Gastroesophageal sphincter (tissue), 4 donors: ENCODE measurements at regions not wholly inside any gene's neighbourhood (a gene's known extent, or its start where the extent isn't known, plus 50 kb on each side); places are given as distances from the start of the nearest gene placed in this dataset.
"Not testable (repeated sequence)": the region's sequence is repeated elsewhere in the genome, so short reads cannot be mapped to it uniquely, and the experiment has no call there.

ENCODE experiments used
- ATAC-seq: fragments of 150-250 bp; one replicate; pipeline ENCODE4 v1.9.1; 2016; ENCODE audit warnings: mild to moderate bottlenecking, moderate library complexity
- H3K27ac ChIP-seq, 4 donors: fragments of 200-600 bp; sonication (generic) in 3 of 4; 1 replicate in 3 of 4; 2 replicates in 1 of 4; pipeline ENCODE4 v1.5.1; 2016 to 2019
- H3K27me3 ChIP-seq: fragments of 200-600 bp; sonication (generic); one replicate; pipeline ENCODE4 v1.5.1; 2019
- H3K36me3 ChIP-seq, 2 donors: fragments of 200-600 bp; sonication (generic); one replicate each; pipeline ENCODE4 v1.5.1; 2019; ENCODE audit warnings: control low read depth in 1 of 2
- H3K4me1 ChIP-seq, 3 donors: fragments of 200-600 bp; sonication (generic); 1 replicate in 2 of 3; 2 replicates in 1 of 3; pipeline ENCODE4 v1.5.1; 2016 to 2019; ENCODE audit warnings: control low read depth in 2 of 3
- H3K4me3 ChIP-seq, 2 donors: fragments of 200-600 bp; sonication (generic); one replicate each; pipeline ENCODE4 v1.5.1; 2019; ENCODE audit warnings: mild to moderate bottlenecking in 1 of 2, moderate library complexity in 1 of 2
- H3K9me3 ChIP-seq, 3 donors: fragments of 200-600 bp; sonication (generic); one replicate each; pipeline ENCODE4 v1.5.1; 2017 to 2019; ENCODE audit warnings: control low read depth in 2 of 3
- EP300 ChIP-seq: sonication (generic); formaldehyde crosslinking; IDR thresholded peaks from one replicate; pipeline ENCODE4 v1.6.1; 2017; ENCODE audit warnings: antibody characterized with exemption, mild to moderate bottlenecking
- POLR2A ChIP-seq, 2 donors: fragments of 450-650 bp; IDR thresholded peaks; one replicate each; pipeline ENCODE4 v1.6.1; 2017; ENCODE audit warnings: antibody characterized with exemption in 2 of 2, mild to moderate bottlenecking in 2 of 2, moderate library complexity in 1 of 2
- POLR2AphosphoS5 ChIP-seq: sonication (generic); formaldehyde crosslinking; IDR thresholded peaks from one replicate; pipeline ENCODE4 v1.6.1; 2017; ENCODE audit warnings: antibody characterized with exemption
- WGBS, 2 donors: methylation state at CpG; one replicate each; pipeline ENCODE4 v1.1.5; 2018; ENCODE audit warnings: low coverage in 1 of 2; 5-methylcytosine and 5-hydroxymethylcytosine counted together
- TF ChIP-seq, protein P1 (sequence below), 4 experiments: fragments of 200-600 bp in 2 of 4; fragments of 450-650 bp in 2 of 4; sonication (generic) in 1 of 4; IDR thresholded peaks; one replicate each; pipeline ENCODE4 v1.5.1; 2017 to 2019; ENCODE audit warnings: antibody characterized with exemption in 4 of 4, mild to moderate bottlenecking in 2 of 4, moderate library complexity in 2 of 4

GRCh38 chr1:217040711-217041455, 317.7 kb upstream of the ESRRG start:
- no peak for ATAC-seq
- peaks cover 0 to 13% (median 0%) of the 10 kb centered on the region in 3 donors for H3K4me1 ChIP-seq
- no peak overlapping the region for H3K27ac ChIP-seq
- H3K36me3 ChIP-seq = no peaks in the 10 kb centered on the region
- TF ChIP-seq, protein P1, sequence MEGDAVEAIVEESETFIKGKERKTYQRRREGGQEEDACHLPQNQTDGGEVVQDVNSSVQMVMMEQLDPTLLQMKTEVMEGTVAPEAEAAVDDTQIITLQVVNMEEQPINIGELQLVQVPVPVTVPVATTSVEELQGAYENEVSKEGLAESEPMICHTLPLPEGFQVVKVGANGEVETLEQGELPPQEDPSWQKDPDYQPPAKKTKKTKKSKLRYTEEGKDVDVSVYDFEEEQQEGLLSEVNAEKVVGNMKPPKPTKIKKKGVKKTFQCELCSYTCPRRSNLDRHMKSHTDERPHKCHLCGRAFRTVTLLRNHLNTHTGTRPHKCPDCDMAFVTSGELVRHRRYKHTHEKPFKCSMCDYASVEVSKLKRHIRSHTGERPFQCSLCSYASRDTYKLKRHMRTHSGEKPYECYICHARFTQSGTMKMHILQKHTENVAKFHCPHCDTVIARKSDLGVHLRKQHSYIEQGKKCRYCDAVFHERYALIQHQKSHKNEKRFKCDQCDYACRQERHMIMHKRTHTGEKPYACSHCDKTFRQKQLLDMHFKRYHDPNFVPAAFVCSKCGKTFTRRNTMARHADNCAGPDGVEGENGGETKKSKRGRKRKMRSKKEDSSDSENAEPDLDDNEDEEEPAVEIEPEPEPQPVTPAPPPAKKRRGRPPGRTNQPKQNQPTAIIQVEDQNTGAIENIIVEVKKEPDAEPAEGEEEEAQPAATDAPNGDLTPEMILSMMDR (IDR thresholded peaks at IDR 0.05) = no peak
- TF ChIP-seq POLR2AphosphoS5 = no peak
- TF ChIP-seq POLR2A (IDR thresholded peaks at IDR 0.05) = no peak
- TF ChIP-seq EP300 = no peak
- H3K9me3 ChIP-seq = peaks cover 0 to 17% (median 0%) of the 10 kb centered on the region in 3 donors
- H3K27me3 ChIP-seq = no peaks in the 10 kb centered on the region
- H3K4me3 ChIP-seq = no peak overlapping the region
- 48 to 63% methylated on average over 1 of the region's 1 CpG for WGBS, 2 donors

GRCh38 chr1:217039926-217040325, 316.7 kb upstream of the ESRRG start:
- Histone ChIP-seq H3K27ac (no peak overlapping the region), H3K27me3 (no peaks in the 10 kb centered on the region), H3K36me3 (no peaks in the 10 kb centered on the region), H3K4me1 (peaks cover 0 to 13% (median 0%) of the 10 kb centered on the region in 3 donors), H3K4me3 (no peak overlapping the region), H3K9me3 (peaks cover 0 to 17% (median 0%) of the 10 kb centered on the region in 3 donors)
- ATAC-seq = no peak
- WGBS, 2 donors = 89 to 91% methylated on average over 2 of the region's 2 CpGs
- no peak for TF ChIP-seq POLR2A (IDR thresholded peaks at IDR 0.05)
- TF ChIP-seq EP300 = no peak
- TF ChIP-seq POLR2AphosphoS5 = no peak
- TF ChIP-seq, protein P1 (IDR thresholded peaks at IDR 0.05) = no peak

DNA sequence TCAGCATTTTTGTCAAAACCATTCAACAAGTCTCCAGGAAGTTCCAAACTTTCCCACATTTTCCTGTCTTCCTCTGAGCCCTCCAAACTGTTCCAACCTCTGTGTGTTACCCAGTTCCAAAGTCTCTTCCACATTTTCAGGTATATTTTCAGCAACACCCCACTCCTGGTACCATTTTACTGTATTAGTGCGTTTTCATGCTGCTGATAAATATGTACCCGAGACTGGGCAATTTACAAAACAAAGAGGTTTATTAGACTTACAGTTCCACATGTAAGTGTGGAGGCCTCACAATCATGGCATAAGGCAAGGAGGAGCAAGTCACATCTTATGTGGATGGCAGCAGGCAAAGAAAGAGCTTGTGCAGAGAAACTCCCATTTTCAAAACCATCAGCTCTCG, 315.9 kb upstream of the ESRRG start:
- Histone ChIP-seq H3K4me1 (peaks cover 0 to 13% (median 0%) of the 10 kb centered on the region in 3 donors), H3K9me3 (peaks cover 0 to 17% (median 0%) of the 10 kb centered on the region in 3 donors)
- not testable (repeated sequence) for H3K27ac ChIP-seq, H3K4me3 ChIP-seq, ATAC-seq, H3K36me3 ChIP-seq, H3K27me3 ChIP-seq
- WGBS, 2 donors = 80 to 100% methylated on average over 1 to 3 of the region's 3 CpGs

DNA sequence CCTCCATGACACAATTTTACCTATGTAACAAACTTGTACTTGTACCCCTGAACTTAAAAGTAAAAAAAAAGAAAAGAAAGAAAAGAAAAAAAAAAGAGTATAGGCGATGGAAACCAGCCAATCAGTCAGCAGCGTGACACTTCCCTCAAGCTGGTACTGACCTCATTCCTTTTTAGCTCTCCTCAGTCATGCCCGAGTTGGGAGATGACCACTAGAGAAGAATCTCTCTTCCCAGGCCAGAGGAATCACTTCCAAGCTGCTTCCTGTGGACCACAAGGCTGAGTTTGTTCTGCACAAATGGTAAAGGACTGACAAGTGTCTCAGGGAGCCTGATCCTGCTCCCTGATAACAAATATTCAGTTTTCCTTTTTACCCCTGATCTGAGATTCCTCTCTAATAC, 313.5 kb upstream of the ESRRG start:
- H3K4me3 ChIP-seq = no peak overlapping the region
- no peak overlapping the region for H3K27ac ChIP-seq
- H3K4me1 ChIP-seq = peaks cover 0 to 4% (median 0%) of the 10 kb centered on the region in 3 donors
- no peak for TF ChIP-seq POLR2AphosphoS5
- TF ChIP-seq, protein P1 (IDR thresholded peaks at IDR 0.05) = no peak
- TF ChIP-seq POLR2A (IDR thresholded peaks at IDR 0.05) = no peak
- no peak for TF ChIP-seq EP300
- no peaks in the 10 kb centered on the region for H3K27me3 ChIP-seq
- ATAC-seq = no peak
- H3K36me3 ChIP-seq = no peaks in the 10 kb centered on the region
- 83 to 91% methylated on average over 2 to 3 of the region's 3 CpGs for WGBS, 2 donors
- peaks cover 0 to 17% (median 0%) of the 10 kb centered on the region in 3 donors for H3K9me3 ChIP-seq

- no peak for TF ChIP-seq EP300
- TF ChIP-seq, protein P1 (IDR thresholded peaks at IDR 0.05) = no peak
- no peak for TF ChIP-seq POLR2A (IDR thresholded peaks at IDR 0.05)
- TF ChIP-seq POLR2AphosphoS5 = no peak
- Histone ChIP-seq H3K9me3 (peaks cover 0 to under 1% (median 0%) of the 10 kb centered on the region in 3 donors), H3K27ac (no peak overlapping the region), H3K36me3 (no peaks in the 10 kb centered on the region), H3K4me3 (no peak overlapping the region), H3K27me3 (no peaks in the 10 kb centered on the region), H3K4me1 (peaks cover 3 to 23% (median 5%) of the 10 kb centered on the region in 3 donors)
- WGBS, 2 donors = 86 to 100% methylated on average over 1 of the region's 4 CpGs
- ATAC-seq = no peak
These were observed 309.6 kb upstream of the ESRRG start for GRCh38 chr1:217032715-217033367.
